Ramos (cell line): ENCODE measurements at regions not wholly inside any gene's neighbourhood (a gene's known extent, or its start where the extent isn't known, plus 50 kb on each side); places are given as distances from the start of the nearest gene placed in this dataset.
"Not testable (repeated sequence)": the region's sequence is repeated elsewhere in the genome, so short reads cannot be mapped to it uniquely, and the experiment has no call there.

Experiments used
- in situ Hi-C: fragments of 300-500 bp; cut with MboI; formaldehyde crosslinking; loops from one replicate; pipeline ENCODE4 v1.14.3; 2022; ENCODE audit warnings: low sequenced_read_pairs; ENCODE audit not compliant: unreplicated experiment

DNA sequence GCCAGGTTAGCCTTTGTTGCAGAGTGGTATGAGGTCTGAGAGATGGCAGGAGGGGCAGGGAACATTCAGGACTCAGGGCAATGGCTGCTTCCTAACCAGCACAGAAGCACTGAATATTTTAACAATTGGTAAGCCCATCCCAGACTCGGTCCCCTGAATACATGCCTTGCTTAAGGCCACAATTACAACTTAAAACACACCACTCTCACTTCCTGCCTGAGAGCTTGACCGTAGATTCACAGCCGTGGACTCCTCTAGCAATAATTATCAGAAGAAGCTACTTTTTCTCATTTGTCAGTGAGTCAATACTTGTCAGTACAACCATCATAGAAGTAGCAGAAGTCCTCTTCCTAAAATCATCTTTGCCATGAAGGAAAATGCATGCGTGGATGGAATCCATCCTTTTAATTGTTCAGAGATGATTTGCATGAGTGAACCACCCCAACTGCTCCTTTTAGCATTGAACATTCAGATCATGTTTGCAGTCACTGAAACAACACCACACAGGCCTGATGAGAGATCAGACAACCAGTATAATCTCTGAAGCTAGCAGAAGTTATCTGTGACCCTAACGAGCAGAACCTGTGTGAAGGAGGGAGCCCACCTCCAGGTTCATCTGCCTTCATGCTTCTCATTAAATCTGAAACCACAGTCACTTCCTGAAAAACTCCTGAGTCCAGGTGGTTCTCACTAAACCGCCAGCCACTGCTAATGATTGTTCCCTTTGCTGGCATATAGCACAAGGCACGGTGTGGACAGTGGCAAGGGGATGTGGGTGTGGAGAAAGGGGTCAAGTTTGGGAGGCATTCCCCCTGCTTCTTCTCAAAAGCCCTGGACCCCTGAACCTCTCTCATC is 333.9 kb upstream of the CNR1 start:
- in situ Hi-C loops: no loop called here

DNA sequence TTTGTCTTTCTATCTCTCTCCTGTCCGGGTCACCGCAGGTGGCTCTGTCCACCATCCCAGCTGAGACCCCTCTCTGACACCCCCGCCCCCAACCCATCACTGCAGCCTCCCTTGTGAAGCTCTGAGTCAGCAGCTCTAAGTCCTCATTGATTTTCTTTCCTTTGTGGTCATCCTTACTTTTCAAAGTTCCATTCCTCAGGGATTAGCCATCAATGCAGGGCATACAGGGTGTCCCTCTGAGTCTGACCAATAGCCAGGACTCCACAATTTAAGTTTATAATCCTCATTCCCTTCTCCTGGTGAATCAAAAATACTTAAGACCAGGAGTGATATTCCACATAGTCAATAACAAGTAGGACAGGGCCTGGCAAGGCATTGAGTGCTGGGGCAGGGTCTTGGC is 333.3 kb upstream of the CNR1 start:
- in situ Hi-C loops: no loop called here

DNA sequence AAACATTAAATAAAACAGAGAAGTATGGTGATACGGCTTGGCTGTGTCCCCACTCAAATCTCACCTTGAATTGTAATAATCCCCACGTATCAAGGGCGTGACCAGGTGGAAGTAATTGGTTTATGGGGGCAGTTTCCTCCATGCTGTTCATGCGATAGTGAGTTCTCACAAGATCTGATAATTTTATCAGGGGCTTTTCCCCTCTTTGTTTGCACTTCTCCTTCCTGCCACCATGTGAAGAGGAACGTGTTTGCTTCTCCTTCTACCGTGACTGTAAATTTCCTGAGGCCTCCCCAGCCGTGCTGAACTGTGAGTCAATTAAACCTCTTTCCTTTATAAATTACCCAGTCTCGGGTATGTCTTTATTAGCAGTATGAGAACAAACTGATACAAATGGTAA is 331.3 kb upstream of the CNR1 start:
- in situ Hi-C loops: not testable (repeated sequence)

DNA sequence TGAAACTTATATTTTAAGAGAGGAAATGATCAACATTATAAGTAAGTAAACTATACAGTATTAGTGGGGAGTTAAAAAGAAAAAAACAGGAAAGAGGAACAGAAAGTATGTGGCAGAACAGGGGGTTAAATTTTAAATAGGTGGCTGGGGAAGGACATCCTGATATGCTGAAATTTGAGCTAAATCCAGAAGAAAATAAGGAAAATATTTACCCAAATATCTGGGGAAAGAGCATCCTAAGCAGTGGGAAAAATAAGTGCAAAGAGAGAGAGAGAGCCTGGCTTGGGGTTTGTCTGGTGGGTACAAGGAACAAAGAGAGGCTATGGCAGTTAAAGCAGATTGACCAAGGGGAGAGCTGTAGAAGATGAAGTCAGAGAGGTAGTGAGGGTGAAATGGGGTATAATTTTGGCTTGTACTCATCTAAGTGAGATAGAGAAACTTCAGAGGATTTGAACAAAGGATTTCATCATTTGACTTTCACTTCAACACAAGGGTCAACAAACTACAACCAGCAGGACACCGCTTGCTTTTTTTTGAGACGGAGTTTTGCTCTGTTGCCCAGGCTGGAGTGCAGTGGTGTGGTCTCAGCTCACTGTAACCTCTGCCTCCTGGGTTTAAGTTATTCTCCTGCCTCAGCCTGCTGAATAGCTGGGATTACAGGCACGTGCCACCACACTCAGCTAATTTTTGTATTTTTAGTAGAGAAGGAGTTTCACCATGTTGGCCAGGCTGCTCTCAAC is 328.4 kb upstream of the CNR1 start:
- in situ Hi-C loops: no loop called here

DNA sequence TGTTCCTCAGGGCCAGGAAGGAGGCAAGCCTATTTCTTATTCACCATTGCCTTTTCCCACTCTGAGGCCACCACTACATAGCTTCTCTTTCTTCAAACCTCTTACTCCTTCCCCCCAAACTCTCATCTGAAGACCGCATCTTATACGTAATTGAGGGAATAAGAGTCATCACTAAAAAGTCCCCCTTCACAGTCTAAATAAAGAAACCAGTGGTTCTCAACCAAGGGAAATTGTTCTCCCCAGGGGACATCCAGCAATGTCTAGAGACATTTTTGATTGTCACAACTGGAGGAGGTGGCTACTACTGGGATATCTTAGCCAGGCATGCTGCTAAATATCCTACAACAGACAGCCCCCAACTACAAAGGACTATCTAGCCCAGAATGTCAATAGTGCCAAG is 327.6 kb upstream of the CNR1 start:
- in situ Hi-C loops: no loop called here

DNA sequence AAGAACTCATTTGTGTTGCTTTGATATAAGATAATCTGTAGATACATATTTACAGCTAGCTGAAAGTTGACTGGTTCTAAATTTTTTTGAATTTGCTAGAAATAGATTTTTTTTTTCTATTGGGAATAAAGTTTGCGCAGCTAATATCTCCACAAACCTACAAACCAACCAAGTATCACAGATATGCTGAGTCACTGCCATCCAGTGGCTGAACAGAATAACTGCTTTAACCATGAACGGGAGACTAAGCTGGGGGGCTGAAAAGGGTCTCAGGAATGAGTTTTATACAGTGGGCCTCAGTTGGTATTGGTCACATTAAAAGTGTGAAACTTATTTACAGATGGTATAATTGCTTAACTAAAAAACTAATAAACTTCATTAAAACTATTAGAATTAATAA is 326.7 kb upstream of the CNR1 start:
- in situ Hi-C loops: no loop called here

DNA sequence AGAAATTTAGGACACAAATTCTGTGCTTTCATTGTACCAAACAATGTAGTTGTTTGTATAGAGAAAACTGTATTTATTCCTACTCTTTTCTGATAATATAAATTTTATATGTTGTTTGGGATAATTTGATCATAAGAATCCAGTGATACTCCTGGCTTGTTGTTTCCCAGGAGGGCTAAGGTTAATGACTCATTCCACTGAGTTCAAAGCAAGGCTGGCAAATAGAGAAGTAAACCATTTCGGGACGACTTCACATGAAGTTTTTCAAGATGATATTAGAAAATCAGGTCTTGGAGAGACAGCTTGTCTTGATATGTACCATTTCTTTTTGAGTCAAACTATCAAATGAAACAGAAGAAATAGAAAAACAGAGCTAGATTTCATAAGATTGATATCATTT is 326.1 kb upstream of the CNR1 start:
- in situ Hi-C loops: no loop called here

DNA sequence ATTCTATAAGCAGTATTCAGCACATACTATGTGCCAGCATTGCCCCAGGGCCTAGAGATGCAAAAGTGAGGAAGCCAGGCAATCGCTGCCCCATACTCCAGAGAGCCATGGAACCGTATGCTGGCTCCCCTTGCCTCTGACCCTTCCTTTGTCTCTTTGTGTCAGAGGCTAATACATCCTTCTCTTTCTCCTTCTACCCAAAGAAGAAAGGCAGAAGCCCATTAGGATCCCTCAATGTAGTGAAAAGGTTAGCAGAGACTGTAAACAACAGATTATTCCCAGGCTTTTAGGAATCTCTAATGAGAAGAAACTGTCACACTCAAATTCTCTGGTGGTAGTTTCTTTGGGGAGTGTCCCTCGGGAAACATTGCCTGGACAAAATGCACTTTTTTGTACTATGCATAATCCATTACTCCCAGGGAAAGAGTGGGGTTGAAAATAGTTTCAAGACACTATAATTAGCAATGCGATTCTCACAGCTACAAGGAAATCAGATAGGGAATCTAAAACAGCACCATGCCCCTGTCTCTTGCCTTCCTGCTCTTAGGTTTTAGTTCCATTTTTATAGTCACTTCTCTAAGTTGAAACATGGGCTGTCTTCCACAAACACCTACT is 325.2 kb upstream of the CNR1 start:
- in situ Hi-C loops: no loop called here

DNA sequence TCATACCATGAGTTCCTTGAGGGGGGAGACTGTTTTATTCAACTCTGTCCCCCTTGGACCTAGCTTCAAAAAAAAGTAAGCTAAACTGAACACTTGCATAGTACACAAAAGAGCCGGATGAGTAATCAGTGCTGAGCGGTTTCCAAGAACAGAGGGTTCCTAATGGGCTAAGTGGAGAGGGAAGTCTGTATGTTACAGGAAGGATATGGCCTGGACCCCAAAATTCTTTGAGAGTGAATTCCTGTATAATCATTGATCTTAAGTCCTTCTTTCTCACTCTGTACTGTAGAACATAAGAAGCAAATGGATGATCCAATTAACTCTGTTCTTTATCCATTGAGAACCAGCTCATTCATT is 324.7 kb upstream of the CNR1 start:
- in situ Hi-C loops: no loop called here

DNA sequence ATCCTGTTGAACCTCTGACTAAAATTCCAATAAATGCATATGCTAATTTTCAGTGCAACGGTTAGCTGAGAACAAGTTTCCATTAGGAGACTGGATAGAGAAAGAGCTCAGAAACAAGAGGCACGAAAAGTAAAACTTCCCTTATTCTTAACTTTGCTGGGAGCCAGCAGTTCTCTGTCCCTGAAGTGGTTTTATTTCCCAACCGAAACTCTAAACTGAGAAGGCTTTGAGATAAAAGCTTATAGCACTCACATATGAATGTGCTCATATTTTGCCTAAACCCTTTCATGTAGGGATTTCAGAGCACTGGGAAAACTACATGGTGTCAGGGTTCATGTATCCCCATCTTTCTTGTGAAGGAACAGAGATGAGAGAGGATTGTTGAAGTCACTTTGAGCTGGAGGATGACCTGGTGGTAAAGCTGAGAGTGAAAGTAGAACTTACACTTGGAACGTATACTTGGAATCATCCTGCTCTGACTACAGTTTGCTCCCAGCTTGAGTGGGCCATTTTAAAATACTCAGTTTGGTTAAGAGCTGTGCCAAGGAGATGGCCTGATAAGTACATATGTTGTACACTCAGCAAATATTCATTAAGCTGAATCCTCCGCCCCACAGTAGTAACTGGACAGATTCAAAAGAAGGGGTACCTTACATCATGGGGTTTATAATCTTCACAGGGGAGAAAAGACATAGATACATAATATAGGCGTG is 324.2 kb upstream of the CNR1 start:
- in situ Hi-C loops: no loop called here

DNA sequence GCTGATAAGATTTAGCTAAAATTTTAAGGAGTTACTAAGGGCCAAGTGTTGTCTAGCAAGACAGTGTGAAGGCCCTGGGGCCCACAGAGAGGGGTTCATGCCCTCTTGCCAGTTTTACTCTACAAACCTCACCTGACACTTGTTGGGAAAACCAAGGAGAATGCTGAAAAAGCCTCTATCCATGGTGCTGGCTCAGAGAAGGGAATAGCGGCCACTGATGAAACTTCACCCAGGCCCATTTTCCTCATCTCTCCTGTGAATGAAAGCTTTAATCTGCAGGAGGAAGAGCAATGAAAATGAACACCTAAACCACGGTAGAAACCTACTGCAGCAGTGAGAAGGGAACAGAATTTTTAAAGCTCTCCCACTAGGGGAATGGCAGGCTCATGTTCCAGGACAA is 317.3 kb upstream of the CNR1 start:
- in situ Hi-C loops: no loop called here

DNA sequence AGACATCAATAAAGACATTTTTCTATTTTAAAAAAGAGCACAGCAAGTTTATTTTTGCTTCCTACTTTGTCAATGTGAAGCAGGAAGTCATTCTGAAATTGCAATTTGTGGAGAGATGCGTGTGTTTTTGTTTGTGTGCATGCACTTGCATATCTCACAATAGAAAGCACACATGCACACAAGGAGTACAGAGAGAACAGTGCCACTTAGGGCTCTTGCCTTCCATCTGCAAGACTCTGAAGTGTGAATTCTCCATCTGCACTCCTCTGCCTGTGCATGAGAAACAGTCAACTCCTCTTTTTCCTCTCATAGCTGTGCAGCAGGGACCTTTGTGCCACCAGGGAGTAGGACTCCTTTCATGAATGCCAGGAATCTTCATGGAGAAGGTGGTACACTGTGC is 316.3 kb upstream of the CNR1 start:
- in situ Hi-C loops: no loop called here

DNA sequence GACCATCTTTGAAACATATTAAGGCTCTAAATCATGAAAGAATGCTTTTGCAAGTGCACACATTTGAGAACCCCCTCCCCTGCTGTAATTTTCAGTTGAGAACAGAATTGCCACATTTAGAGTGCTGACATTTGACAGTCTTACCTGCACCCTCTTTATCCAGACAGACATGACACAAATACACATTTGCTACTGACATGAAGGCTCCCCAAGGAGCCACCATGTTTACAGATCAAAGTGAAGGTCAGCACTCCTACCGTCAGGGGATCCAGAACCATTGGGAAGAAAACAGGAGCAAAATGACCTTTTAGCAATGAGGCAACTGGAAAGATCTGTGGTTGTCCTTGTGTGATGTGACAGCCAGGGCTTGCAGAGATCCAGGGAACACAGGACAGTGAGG is 315.4 kb upstream of the CNR1 start:
- in situ Hi-C loops: no loop called here

DNA sequence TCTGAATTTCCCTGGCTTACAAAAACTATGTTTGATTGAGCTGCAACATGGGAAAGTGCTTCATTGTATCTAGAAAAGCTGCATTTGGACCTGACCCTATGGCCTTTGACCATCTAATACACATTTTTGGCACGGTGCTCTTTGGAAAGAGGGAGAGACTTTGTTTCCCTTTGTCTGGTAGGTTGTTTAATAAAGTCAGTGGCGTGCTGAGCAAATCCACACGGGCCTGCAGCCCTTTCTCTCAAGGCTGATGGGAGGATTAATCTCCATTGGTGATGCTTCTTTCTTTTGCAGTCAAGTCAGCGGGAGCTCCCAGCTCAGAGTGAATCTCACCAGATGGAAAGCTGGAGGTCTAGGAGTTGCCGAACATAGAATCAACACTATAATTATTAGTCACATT is 314.7 kb upstream of the CNR1 start:
- in situ Hi-C loops: no loop called here

DNA sequence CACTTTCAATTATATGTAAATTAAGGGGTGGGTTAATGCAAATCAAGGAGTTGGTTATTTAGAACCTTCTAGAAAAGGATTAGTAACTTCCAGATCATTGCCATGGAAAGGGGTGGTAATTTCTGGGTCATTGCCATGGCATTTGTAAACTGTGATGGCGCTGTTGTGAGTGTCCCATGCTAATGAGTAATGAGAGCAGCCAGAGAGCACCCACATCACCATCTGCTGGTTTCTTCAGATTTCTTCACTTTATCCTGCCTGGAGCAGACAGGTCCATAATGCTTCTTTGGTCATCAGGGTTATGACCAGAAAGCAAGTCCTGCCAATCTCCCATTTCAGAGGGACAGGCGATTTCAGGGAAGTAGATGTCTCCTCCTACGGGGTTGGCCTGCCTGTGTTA is 311.3 kb upstream of the CNR1 start:
- in situ Hi-C loops: no loop called here

DNA sequence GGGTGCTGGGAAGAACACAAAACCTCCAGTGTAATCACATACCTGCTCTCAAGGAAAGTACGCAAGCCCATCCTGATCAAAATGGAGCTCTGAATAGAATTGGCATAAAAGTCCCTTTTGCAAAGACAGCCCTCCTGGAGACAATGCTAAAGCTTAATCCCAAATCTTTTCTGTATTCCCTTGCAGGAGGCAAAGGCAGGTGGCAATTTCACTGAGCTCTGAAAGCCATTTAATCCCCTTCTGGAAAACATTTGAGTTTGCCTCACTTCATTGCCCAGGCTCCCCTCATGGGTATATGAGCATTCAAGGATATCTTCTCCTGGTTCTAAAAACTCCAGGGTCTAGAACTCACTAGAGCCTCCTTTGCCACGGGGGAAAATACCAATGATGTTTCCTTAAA is 310.2 kb upstream of the CNR1 start:
- in situ Hi-C loops: no loop called here

DNA sequence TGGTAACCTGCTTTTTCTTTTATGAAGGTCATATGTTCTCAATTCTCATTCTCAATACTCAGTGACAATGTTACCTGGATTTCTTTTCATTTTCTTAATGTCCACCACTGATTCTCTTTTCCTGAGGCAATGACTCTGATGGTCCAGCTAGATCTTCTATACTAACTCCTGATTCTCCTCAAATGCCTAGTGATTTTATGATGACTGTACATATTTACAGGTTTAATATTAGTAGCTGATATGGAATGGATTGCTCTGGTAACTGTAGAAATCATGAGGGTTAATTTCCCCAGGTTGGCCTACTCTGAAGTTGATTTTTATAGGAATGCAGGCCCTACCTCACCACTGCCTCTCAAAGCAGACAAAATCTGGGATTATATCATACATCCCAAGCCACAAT is 308.6 kb upstream of the CNR1 start:
- in situ Hi-C loops: no loop called here

DNA sequence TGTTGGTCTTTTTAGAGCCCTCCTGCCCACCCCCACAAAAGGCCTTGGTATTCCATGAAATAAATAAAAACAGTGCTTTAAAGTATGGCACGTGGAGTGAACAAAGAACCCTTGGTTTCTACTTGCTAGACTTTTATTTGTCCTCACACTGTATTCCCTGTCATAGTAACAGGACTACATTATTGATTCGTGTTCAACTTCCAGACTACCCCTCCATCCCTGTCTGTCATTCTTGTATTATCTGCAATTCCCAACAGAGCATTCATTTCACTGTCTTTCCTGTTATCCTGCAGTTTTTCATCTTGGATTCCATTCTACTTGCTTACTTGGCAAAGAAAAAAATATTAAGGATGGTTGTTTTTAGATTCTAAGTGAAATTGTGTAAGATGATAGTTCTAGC is 307.4 kb upstream of the CNR1 start:
- in situ Hi-C loops: no loop called here

DNA sequence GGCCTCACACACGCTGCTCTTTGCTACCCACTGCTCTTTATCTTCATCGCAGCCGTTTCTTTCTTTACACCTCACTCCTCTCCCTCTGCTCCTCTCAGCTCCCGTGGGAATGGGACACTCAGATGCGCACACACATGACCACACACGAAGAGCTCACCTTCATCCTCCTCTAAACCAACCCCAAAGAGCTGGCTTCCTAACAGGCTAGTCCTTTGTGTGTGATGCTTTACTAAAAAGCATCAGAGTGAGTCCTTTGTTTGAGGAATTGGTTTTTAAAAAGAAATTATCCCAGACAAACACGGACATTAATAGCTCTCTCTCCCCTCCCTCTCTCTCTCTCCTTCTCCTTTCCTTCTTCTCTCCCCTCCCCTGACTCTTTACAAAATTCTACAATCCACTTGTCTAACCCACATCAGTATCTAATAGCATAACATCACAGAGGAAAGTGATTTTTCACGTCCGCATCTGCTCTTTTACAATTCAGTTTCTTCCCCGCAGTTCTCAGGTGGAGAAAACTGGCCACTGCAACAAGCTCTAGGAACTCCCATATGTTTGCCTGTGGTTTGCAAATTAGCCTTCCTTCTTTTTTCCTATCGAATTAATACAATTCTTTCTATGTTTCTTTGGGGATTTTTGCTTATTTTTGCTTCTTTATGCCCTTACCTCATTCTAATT is 306.8 kb upstream of the CNR1 start:
- in situ Hi-C loops: no loop called here

DNA sequence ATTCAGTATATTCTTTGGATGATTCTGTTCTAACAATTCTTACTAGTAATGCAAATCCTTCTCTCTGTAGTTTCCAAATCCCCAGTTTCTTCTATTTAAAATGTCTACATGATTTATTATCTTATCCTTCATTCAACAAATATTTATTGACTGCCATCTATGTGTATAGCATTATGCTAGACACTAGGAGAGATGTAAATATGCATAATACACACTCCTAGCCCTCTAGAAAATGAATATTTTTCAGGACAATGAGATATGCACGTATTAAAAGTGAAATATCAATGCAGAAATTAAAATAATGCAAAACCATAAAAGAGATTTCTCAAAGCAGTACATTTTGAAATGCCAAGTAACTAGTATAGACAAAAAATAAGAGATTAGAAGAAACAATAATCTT is 293.5 kb upstream of the CNR1 start:
- in situ Hi-C loops: no loop called here
